ENCODE measurements at regions not wholly inside any gene's neighbourhood (a gene's known extent, or its start where the extent isn't known, plus 50 kb on each side); places are given as distances from the start of the nearest gene placed in this dataset.

GRCh38 chr2:190763100-190763499 is 114.2 kb downstream of the NAB1 start:
- TF ChIP-seq GATA2 (IDR thresholded peaks at IDR 0.05; ENCODE audit: low read depth, low read length) (no peak), GATA3 (IDR thresholded peaks at IDR 0.05; ENCODE audit: low read depth, low read length) (no peak)

Data from SH-SY5Y (cell line).